ENCODE measurements at regions not wholly inside any gene's neighbourhood (a gene's known extent, or its start where the extent isn't known, plus 50 kb on each side); places are given as distances from the start of the nearest gene placed in this dataset.

DNA sequence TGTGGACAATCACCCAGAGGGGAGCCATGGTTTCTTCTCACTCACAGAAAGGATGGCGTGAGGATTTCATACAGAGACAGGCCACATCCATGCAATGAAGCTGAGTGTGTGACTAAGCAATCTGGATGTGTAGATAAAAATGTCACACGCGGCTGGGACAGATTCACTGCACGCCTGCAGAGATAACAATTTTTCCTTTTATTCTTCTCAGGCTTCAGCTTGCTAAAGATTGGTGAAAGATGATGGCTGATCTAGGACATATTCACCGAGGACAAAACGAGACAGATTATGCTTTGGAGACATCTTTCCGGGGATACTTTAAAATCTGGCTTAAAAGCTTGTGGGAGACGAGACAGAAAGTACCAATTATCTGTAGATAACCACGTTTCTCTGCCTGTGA is 313.9 kb upstream of the TRPC7 start:
- intact Hi-C loops (cut with DNase I): no loop called here
- DNase-seq: no peak
- Histone ChIP-seq H3K9me3 (no peaks in the 10 kb centered on the region), H3K27me3 (no peaks in the 10 kb centered on the region), H3K27ac (no peak overlapping the region), H3K4me3 (no peak overlapping the region), H3K9ac (ENCODE audit: low read depth in 2 of 2, low read length in 2 of 2) (no peak overlapping the region), H3K36me3 (no peaks in the 10 kb centered on the region), H3K4me1 (no peaks in the 10 kb centered on the region)
- TF ChIP-seq CTCF (IDR thresholded peaks at IDR 0.05): no peak

- no peaks in the 10 kb centered on the region for H3K4me1 ChIP-seq
- no peaks in the 10 kb centered on the region for H3K9me3 ChIP-seq
- DNase-seq: no peak
- H3K9ac ChIP-seq (ENCODE audit: low read depth in 2 of 2, low read length in 2 of 2): no peak overlapping the region
- no peaks in the 10 kb centered on the region for H3K36me3 ChIP-seq
- intact Hi-C loops (cut with DNase I): no loop called here
- H3K4me3 ChIP-seq: no peak overlapping the region
- no peak overlapping the region for H3K27ac ChIP-seq
- no peak for TF ChIP-seq CTCF (IDR thresholded peaks at IDR 0.05)
- H3K27me3 ChIP-seq: no peaks in the 10 kb centered on the region
Observed at GRCh38 chr5:136677217-136677616, 311.9 kb upstream of the TRPC7 start.

- DNase-seq: no peak
- Histone ChIP-seq H3K4me3 (no peak overlapping the region), H3K36me3 (no peaks in the 10 kb centered on the region), H3K9me3 (no peaks in the 10 kb centered on the region), H3K27ac (no peak overlapping the region), H3K9ac (ENCODE audit: low read depth in 2 of 2, low read length in 2 of 2) (no peak overlapping the region), H3K27me3 (no peaks in the 10 kb centered on the region), H3K4me1 (no peaks in the 10 kb centered on the region)
- no peak for TF ChIP-seq CTCF (IDR thresholded peaks at IDR 0.05)
- intact Hi-C loops (cut with DNase I): no loop called here
Observed at GRCh38 chr5:136676685-136677084, 311.3 kb upstream of the TRPC7 start.

DNA sequence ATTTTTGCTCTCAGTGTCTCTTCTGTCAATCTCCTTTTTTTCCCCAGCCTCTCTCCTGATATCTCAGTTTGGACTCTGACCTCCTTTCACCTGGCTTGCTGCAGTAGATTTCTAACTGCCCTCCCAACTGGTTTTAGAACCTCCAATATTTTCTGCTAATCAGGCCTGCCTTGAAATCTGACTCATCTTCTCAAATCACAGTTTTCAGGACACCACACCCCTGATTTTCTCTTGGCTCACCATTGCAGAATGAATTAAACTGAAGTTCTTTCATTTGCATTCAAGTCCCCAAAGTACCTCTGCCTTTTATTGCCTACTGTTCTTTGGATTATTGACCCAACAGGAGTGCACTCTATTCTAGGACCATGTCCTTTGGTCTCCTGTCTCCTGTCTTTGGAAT is 310.4 kb upstream of the TRPC7 start:
- TF ChIP-seq CTCF (IDR thresholded peaks at IDR 0.05): no peak
- H3K4me3 ChIP-seq: no peak overlapping the region

GRCh38 chr5:136674178-136674577 is 308.8 kb upstream of the TRPC7 start:
- Histone ChIP-seq H3K4me3 (no peak overlapping the region), H3K9ac (ENCODE audit: low read depth in 2 of 2, low read length in 2 of 2) (no peak overlapping the region), H3K36me3 (no peaks in the 10 kb centered on the region), H3K27me3 (no peaks in the 10 kb centered on the region), H3K9me3 (no peaks in the 10 kb centered on the region), H3K4me1 (no peaks in the 10 kb centered on the region), H3K27ac (no peak overlapping the region)
- TF ChIP-seq CTCF (IDR thresholded peaks at IDR 0.05): no peak
- no peak for DNase-seq
- intact Hi-C loops (cut with DNase I): no loop called here

More for the DNA sequence above, 310.4 kb upstream of the TRPC7 start:
- no peak for DNase-seq
- no peaks in the 10 kb centered on the region for H3K4me1 ChIP-seq
- H3K27ac ChIP-seq: no peak overlapping the region
- intact Hi-C loops (cut with DNase I): no loop called here
- no peak overlapping the region for H3K9ac ChIP-seq (ENCODE audit: low read depth in 2 of 2, low read length in 2 of 2)
- H3K36me3 ChIP-seq: no peaks in the 10 kb centered on the region
- H3K9me3 ChIP-seq: no peaks in the 10 kb centered on the region
- H3K27me3 ChIP-seq: no peaks in the 10 kb centered on the region

GRCh38 chr5:136667789-136668188 is 302.4 kb upstream of the TRPC7 start:
- DNase-seq: no peak
- H3K27me3 ChIP-seq: no peaks in the 10 kb centered on the region
- no peak for TF ChIP-seq CTCF (IDR thresholded peaks at IDR 0.05)
- H3K36me3 ChIP-seq: no peaks in the 10 kb centered on the region
- no peak overlapping the region for H3K27ac ChIP-seq
- no peaks in the 10 kb centered on the region for H3K9me3 ChIP-seq
- H3K4me3 ChIP-seq: no peak overlapping the region
- no peak overlapping the region for H3K9ac ChIP-seq (ENCODE audit: low read depth in 2 of 2, low read length in 2 of 2)
- no peaks in the 10 kb centered on the region for H3K4me1 ChIP-seq
- intact Hi-C loops (cut with DNase I): no loop called here

All from colonic mucosa (tissue), 4 donors.